ENCODE measurements at regions not wholly inside any gene's neighbourhood (a gene's known extent, or its start where the extent isn't known, plus 50 kb on each side); places are given as distances from the start of the nearest gene placed in this dataset.

DNA sequence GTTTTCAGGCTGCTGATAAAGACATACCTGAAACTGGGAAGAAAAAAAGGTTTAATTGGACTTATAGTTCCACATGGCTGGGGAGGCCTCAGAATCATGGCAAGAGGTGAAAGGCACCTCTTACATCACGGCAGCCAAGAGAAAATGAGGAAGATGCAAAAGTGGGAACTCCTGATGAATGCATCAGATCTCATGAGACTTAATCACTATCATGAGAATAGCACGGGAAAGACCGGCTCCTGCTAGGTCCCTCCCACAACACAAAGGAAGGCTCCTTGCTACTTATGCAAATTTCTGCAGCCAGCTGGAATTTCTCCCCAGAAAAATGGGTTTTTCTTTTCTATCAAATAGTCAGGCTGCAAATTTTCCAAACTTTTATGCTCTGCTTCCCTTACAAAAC, 174.1 kb upstream of the RMST start:
- H3K4me1 ChIP-seq = no peaks in the 10 kb centered on the region
- no peak overlapping the region for H3K4me3 ChIP-seq (ENCODE audit: low read depth, low read length)

DNA sequence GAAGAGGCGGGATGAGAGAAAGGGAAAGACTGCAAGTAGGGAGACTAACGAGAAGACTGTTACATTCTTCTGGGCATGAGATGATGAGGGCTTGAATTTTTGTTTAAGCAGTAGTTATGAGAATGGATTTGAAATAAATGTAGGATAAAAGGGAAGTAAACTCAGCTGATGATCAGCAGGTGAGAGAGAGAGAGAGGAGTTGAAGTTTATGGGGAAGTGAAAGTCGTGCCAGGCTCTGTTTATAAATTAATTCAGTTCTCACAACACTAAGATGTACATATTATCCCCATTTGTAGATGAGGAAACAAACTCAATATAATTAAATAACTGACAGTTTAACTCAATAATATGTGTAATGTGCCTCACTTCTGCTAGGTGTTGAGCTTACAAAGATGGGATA, 170.0 kb upstream of the RMST start:
- TF ChIP-seq, protein P1, sequence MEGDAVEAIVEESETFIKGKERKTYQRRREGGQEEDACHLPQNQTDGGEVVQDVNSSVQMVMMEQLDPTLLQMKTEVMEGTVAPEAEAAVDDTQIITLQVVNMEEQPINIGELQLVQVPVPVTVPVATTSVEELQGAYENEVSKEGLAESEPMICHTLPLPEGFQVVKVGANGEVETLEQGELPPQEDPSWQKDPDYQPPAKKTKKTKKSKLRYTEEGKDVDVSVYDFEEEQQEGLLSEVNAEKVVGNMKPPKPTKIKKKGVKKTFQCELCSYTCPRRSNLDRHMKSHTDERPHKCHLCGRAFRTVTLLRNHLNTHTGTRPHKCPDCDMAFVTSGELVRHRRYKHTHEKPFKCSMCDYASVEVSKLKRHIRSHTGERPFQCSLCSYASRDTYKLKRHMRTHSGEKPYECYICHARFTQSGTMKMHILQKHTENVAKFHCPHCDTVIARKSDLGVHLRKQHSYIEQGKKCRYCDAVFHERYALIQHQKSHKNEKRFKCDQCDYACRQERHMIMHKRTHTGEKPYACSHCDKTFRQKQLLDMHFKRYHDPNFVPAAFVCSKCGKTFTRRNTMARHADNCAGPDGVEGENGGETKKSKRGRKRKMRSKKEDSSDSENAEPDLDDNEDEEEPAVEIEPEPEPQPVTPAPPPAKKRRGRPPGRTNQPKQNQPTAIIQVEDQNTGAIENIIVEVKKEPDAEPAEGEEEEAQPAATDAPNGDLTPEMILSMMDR (IDR thresholded peaks at IDR 0.05; ENCODE audit: low read depth, low read length) = no peak
- H3K27me3 ChIP-seq = no peaks in the 10 kb centered on the region
- no peaks in the 10 kb centered on the region; the same call in 1 of the 2 replicates for H3K9me3 ChIP-seq
- H3K4me3 ChIP-seq (ENCODE audit: low read depth, low read length) = no peak overlapping the region
- H3K36me3 ChIP-seq = no peaks in the 10 kb centered on the region
- H3K4me1 ChIP-seq = no peaks in the 10 kb centered on the region
- no peak for DNase-seq

More for the DNA sequence above, 174.1 kb upstream of the RMST start:
- Histone ChIP-seq H3K27me3 (no peaks in the 10 kb centered on the region), H3K9me3 (no peaks in the 10 kb centered on the region), H3K36me3 (no peaks in the 10 kb centered on the region)
- no peak for DNase-seq
- TF ChIP-seq, protein P1 (IDR thresholded peaks at IDR 0.05; ENCODE audit: low read depth, low read length) = no peak

DNA sequence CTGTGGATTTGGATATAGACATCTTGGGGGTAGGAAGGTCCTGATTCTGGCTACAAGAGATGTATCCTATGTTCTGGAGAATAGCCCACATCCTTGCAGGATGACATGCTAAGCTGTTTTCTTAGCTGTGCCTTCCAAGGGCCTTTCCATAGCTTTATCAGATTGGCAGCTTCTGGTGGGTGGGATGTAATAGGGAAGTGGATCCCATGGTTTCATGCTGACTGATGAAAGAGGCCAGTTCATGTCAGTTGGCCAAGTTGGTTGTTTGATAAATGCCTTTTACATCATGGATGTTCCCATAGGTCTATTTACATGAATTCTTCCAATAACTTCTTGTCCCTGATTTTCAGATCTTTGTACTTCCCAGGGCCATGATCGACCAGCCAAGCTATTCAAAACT, 169.1 kb upstream of the RMST start:
- H3K4me3 ChIP-seq (ENCODE audit: low read depth, low read length) = no peak overlapping the region
- TF ChIP-seq, protein P1 (IDR thresholded peaks at IDR 0.05; ENCODE audit: low read depth, low read length) = no peak

DNA sequence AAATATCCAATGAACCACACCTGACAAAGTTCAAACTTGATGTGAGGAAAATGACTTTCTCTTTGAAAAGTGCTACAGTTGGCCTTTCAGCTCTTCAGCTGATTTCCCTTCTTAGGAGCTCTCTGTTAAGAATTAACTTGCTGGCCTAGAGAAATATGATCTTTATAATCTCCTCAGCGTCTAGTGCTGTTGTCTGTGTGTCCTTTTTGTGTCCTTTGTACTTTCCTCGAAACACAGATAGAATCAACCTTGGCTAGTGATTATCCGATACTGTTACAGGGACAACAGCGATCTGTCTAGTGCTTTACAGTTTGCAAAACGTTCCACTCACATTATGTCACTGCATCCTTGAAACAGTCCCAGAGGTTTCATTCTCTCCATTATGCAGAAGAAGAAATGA, 162.8 kb upstream of the RMST start:
- no peaks in the 10 kb centered on the region for H3K36me3 ChIP-seq
- TF ChIP-seq, protein P1 (IDR thresholded peaks at IDR 0.05; ENCODE audit: low read depth, low read length) = no peak

More for the DNA sequence above, 169.1 kb upstream of the RMST start:
- Histone ChIP-seq H3K36me3 (no peaks in the 10 kb centered on the region), H3K27me3 (no peaks in the 10 kb centered on the region), H3K4me1 (no peaks in the 10 kb centered on the region), H3K9me3 (no peaks in the 10 kb centered on the region; the same call in 1 of the 2 replicates)
- DNase-seq = no peak

DNA sequence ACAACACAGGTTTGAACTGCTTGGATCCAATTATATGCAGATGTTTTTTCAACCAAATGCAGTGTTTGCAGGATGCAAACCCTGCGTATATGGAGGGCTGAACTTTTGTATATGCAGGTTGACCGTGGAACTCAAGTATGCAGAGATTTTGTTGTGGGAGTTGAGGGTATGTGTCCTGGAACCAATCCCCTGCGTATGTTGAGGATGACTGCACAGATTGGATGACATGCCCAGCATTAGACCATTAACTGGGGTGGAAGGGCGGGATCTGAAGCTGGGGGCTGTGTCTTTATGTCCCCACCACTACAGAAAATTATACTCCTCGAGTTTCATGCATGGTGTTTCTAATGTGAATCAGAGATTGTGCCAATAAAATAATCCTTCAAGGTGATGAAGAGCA, 162.2 kb upstream of the RMST start:
- DNase-seq = no peak
- no peaks in the 10 kb centered on the region for H3K27me3 ChIP-seq
- no peaks in the 10 kb centered on the region for H3K36me3 ChIP-seq
- H3K9me3 ChIP-seq = no peaks in the 10 kb centered on the region
- no peaks in the 10 kb centered on the region for H3K4me1 ChIP-seq
- TF ChIP-seq, protein P1 (IDR thresholded peaks at IDR 0.05; ENCODE audit: low read depth, low read length) = no peak
- H3K4me3 ChIP-seq (ENCODE audit: low read depth, low read length) = no peak overlapping the region

More for the DNA sequence above, 162.8 kb upstream of the RMST start:
- DNase-seq = no peak
- no peaks in the 10 kb centered on the region; the same call in 1 of the 2 replicates for H3K9me3 ChIP-seq
- H3K4me3 ChIP-seq (ENCODE audit: low read depth, low read length) = no peak overlapping the region
- H3K27me3 ChIP-seq = no peaks in the 10 kb centered on the region
- H3K4me1 ChIP-seq = no peaks in the 10 kb centered on the region

DNA sequence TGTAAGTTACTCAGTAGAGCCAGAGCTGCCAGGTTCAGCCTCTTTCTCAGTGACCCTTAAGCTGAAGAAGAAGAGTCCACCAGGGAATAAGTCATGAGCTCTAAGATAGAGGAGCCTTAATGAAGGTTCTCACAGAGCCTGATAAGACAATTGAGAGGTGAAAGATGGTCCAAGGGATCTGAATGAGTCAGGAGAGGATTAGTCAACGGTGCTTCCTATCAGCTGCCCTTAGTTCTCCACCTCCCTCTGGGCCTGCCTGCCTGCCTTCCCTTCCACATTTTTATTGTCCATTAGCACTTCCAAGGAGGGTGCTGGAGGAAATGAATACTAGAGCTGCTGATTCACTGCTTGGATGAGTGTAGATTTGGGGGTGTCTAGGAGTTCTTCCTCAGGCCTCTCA, 161.7 kb upstream of the RMST start:
- no peaks in the 10 kb centered on the region for H3K4me1 ChIP-seq
- H3K9me3 ChIP-seq = no peaks in the 10 kb centered on the region
- TF ChIP-seq, protein P1 (IDR thresholded peaks at IDR 0.05; ENCODE audit: low read depth, low read length) = no peak
- no peak overlapping the region for H3K4me3 ChIP-seq (ENCODE audit: low read depth, low read length)
- H3K36me3 ChIP-seq = no peaks in the 10 kb centered on the region
- H3K27me3 ChIP-seq = no peaks in the 10 kb centered on the region
- DNase-seq = no peak
